ENCODE measurements at regions not wholly inside any gene's neighbourhood (a gene's known extent, or its start where the extent isn't known, plus 50 kb on each side); places are given as distances from the start of the nearest gene placed in this dataset.

DNA sequence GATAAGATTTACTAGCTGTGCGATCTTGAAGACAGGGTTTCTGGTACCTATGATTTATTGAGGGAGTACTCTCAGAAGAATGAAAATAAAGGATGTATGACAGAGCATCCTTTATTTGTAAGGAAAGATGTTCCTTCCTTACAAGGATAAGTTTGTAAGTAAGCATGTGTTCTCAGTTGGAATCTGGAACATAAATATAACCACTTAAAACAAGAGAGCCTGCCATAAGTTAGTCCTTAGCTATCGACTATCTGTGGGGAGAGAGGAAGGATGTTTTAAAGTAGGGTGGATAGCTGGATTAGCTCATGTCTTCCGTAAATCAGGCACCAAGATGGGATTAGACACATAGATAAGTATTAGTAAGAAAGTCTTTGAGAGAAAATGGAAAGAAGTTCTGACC lies 192.6 kb upstream of the CARD18 start:
- no peak for FAIRE-seq
- no peak overlapping the region for H3K27ac ChIP-seq (ENCODE audit: low read depth, low read length)

DNA sequence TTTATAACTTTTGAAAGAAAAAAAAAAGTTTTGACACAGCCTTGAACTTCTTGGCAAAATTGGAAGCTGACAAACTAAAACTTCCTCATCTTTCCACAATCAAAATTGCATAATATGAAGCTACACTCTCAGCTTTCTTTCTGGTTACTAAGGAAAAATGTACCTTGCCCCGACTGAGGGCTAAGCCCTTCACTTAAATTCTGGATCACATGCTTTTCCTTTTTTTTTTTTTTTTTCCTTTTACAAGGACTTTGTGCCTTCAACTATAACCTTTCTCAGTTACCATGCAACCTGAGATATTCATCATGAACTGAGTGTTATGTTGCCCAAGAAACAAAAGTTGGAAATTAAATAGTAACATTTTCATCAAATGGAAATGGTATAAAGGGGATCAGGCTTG lies 188.5 kb upstream of the CARD18 start:
- no peaks in the 10 kb centered on the region for H3K27me3 Mint-ChIP-seq (ENCODE audit: low read depth, unreplicated experiment)
- no peak overlapping the region for H3K27ac ChIP-seq (ENCODE audit: low read depth, low read length)
- H3K36me3 Mint-ChIP-seq (ENCODE audit: low read depth, unreplicated experiment): no peaks in the 10 kb centered on the region
- no peak overlapping the region for H3K4me3 ChIP-seq (ENCODE audit: insufficient read depth, low read depth, low read length)
- H3K4me1 ChIP-seq (ENCODE audit: insufficient read depth, low read length): no peaks in the 10 kb centered on the region
- FAIRE-seq (no peak), DNase-seq (ENCODE audit: low read depth) (no peak)
- TF ChIP-seq EZH2 (IDR thresholded peaks at IDR 0.05; ENCODE audit: insufficient read depth, low read length) (no peak), CTCF (IDR thresholded peaks at IDR 0.05; ENCODE audit: insufficient read depth, low read depth, low read length) (no peak)
- no peaks in the 10 kb centered on the region for H4K20me1 ChIP-seq (ENCODE audit: insufficient read depth, low read length)
- no peak overlapping the region for H3K27ac Mint-ChIP-seq (ENCODE audit: unreplicated experiment)
- H3K27me3 ChIP-seq (ENCODE audit: insufficient read depth, low read length): no peaks in the 10 kb centered on the region
- H3K4me3 Mint-ChIP-seq (ENCODE audit: unreplicated experiment): no peak overlapping the region
- no peaks in the 10 kb centered on the region for H3K4me1 Mint-ChIP-seq (ENCODE audit: low read depth, unreplicated experiment)
- H2AFZ ChIP-seq (ENCODE audit: low read depth, low read length): no peak overlapping the region
- no peaks in the 10 kb centered on the region for H3K9me3 Mint-ChIP-seq (ENCODE audit: unreplicated experiment)
- no peaks in the 10 kb centered on the region for H3K79me2 ChIP-seq (ENCODE audit: insufficient read depth, low read length)
- no peaks in the 10 kb centered on the region for H3K9me3 ChIP-seq (ENCODE audit: insufficient read depth, low read depth, low read length)
- no peak overlapping the region for H3K9ac ChIP-seq (ENCODE audit: low read length)
- no peaks in the 10 kb centered on the region for H3K36me3 ChIP-seq (ENCODE audit: insufficient read depth, low read length)
- no peak overlapping the region for H3K4me2 ChIP-seq (ENCODE audit: low read length)

More for the DNA sequence above, 192.6 kb upstream of the CARD18 start:
- no peak for DNase-seq (ENCODE audit: low read depth)
- Histone ChIP-seq H2AFZ (ENCODE audit: low read depth, low read length) (no peak overlapping the region), H3K9me3 (ENCODE audit: insufficient read depth, low read depth, low read length) (no peaks in the 10 kb centered on the region), H4K20me1 (ENCODE audit: insufficient read depth, low read length) (no peaks in the 10 kb centered on the region), H3K4me1 (ENCODE audit: insufficient read depth, low read length) (no peaks in the 10 kb centered on the region), H3K4me2 (ENCODE audit: low read length) (no peak overlapping the region), H3K9ac (ENCODE audit: low read length) (no peak overlapping the region), H3K27me3 (ENCODE audit: insufficient read depth, low read length) (no peaks in the 10 kb centered on the region), H3K36me3 (ENCODE audit: insufficient read depth, low read length) (no peaks in the 10 kb centered on the region), H3K4me3 (ENCODE audit: insufficient read depth, low read depth, low read length) (no peak overlapping the region), H3K79me2 (ENCODE audit: insufficient read depth, low read length) (no peaks in the 10 kb centered on the region)
- no peak for TF ChIP-seq EZH2 (IDR thresholded peaks at IDR 0.05; ENCODE audit: insufficient read depth, low read length)
- no peak for TF ChIP-seq CTCF (IDR thresholded peaks at IDR 0.05; ENCODE audit: insufficient read depth, low read depth, low read length)
- Mint-ChIP-seq H3K27ac (ENCODE audit: unreplicated experiment) (no peak overlapping the region), H3K27me3 (ENCODE audit: low read depth, unreplicated experiment) (no peaks in the 10 kb centered on the region), H3K36me3 (ENCODE audit: low read depth, unreplicated experiment) (no peaks in the 10 kb centered on the region), H3K9me3 (ENCODE audit: unreplicated experiment) (peaks cover 9% of the 10 kb centered on the region), H3K4me3 (ENCODE audit: unreplicated experiment) (no peak overlapping the region), H3K4me1 (ENCODE audit: low read depth, unreplicated experiment) (no peaks in the 10 kb centered on the region)

- FAIRE-seq (no peak), DNase-seq (ENCODE audit: low read depth) (no peak)
- H3K9me3 Mint-ChIP-seq (ENCODE audit: unreplicated experiment): no peaks in the 10 kb centered on the region
- TF ChIP-seq CTCF (IDR thresholded peaks at IDR 0.05; ENCODE audit: insufficient read depth, low read depth, low read length) (no peak), EZH2 (IDR thresholded peaks at IDR 0.05; ENCODE audit: insufficient read depth, low read length) (no peak)
- H3K4me1 ChIP-seq (ENCODE audit: insufficient read depth, low read length): no peaks in the 10 kb centered on the region
- no peaks in the 10 kb centered on the region for H3K27me3 Mint-ChIP-seq (ENCODE audit: low read depth, unreplicated experiment)
- H3K9me3 ChIP-seq (ENCODE audit: insufficient read depth, low read depth, low read length): no peaks in the 10 kb centered on the region
- no peak overlapping the region for H3K27ac Mint-ChIP-seq (ENCODE audit: unreplicated experiment)
- H3K4me1 Mint-ChIP-seq (ENCODE audit: low read depth, unreplicated experiment): no peaks in the 10 kb centered on the region
- H3K36me3 ChIP-seq (ENCODE audit: insufficient read depth, low read length): no peaks in the 10 kb centered on the region
- H3K27ac ChIP-seq (ENCODE audit: low read depth, low read length): no peak overlapping the region
- no peak overlapping the region for H3K4me3 Mint-ChIP-seq (ENCODE audit: unreplicated experiment)
- H3K4me2 ChIP-seq (ENCODE audit: low read length): no peak overlapping the region
- no peaks in the 10 kb centered on the region for H3K27me3 ChIP-seq (ENCODE audit: insufficient read depth, low read length)
- no peaks in the 10 kb centered on the region for H3K79me2 ChIP-seq (ENCODE audit: insufficient read depth, low read length)
- no peak overlapping the region for H3K9ac ChIP-seq (ENCODE audit: low read length)
- H2AFZ ChIP-seq (ENCODE audit: low read depth, low read length): no peak overlapping the region
- H3K36me3 Mint-ChIP-seq (ENCODE audit: low read depth, unreplicated experiment): no peaks in the 10 kb centered on the region
- H3K4me3 ChIP-seq (ENCODE audit: insufficient read depth, low read depth, low read length): no peak overlapping the region
- no peaks in the 10 kb centered on the region for H4K20me1 ChIP-seq (ENCODE audit: insufficient read depth, low read length)
Measured at GRCh38 chr11:105324156-105324555, 184.6 kb upstream of the CARD18 start.
